Inflammatory macrophage (primary cell): ENCODE measurements at regions not wholly inside any gene's neighbourhood (a gene's known extent, or its start where the extent isn't known, plus 50 kb on each side); places are given as distances from the start of the nearest gene placed in this dataset.
"Not testable (repeated sequence)": the region's sequence is repeated elsewhere in the genome, so short reads cannot be mapped to it uniquely, and the experiment has no call there.

Source experiments
- DNase-seq, 2 donors: peaks; one replicate each; pipeline ENCODE4 v3.0.0-alpha.2; 2020 to 2022

- no peak for DNase-seq
Observed at GRCh38 chr16:60979119-60979518, 1057.1 kb downstream of the CDH8 start.

- DNase-seq, result no peak
Observed at GRCh38 chr16:60949800-60950199, 1086.4 kb downstream of the CDH8 start.

GRCh38 chr16:60945225-60945624 is 1091.0 kb downstream of the CDH8 start:
- no peak for DNase-seq

GRCh38 chr16:60936189-60936588 is 1100.0 kb downstream of the CDH8 start:
- DNase-seq, result not testable (repeated sequence)

- DNase-seq, result no peak
Observed at GRCh38 chr16:60932600-60932999, 1103.6 kb downstream of the CDH8 start.

- no peak for DNase-seq
Observed at GRCh38 chr16:60930291-60930690, 1105.9 kb downstream of the CDH8 start.

- no peak for DNase-seq
Observed at GRCh38 chr16:60922920-60923319, 1113.3 kb downstream of the CDH8 start.

GRCh38 chr16:60914334-60914733 is 1121.9 kb downstream of the CDH8 start:
- DNase-seq, result no peak

- DNase-seq, result no peak
Observed at GRCh38 chr16:60907645-60908044, 1128.6 kb downstream of the CDH8 start.

- no peak for DNase-seq
Observed at GRCh38 chr16:60905811-60906210, 1130.4 kb downstream of the CDH8 start.

- no peak for DNase-seq
Observed at GRCh38 chr16:60902114-60902513, 1134.1 kb downstream of the CDH8 start.

GRCh38 chr16:60882816-60883215 is 1153.4 kb downstream of the CDH8 start:
- no peak for DNase-seq

GRCh38 chr16:60852635-60853034 is 1183.6 kb downstream of the CDH8 start:
- DNase-seq, result no peak

- no peak for DNase-seq
Observed at GRCh38 chr16:60821661-60822060, 1214.6 kb downstream of the CDH8 start.

- DNase-seq, result no peak
Observed at GRCh38 chr16:60820361-60820760, 1215.9 kb downstream of the CDH8 start.

- no peak for DNase-seq
Observed at GRCh38 chr16:60818465-60818864, 1217.8 kb downstream of the CDH8 start.

- DNase-seq, result no peak
Observed at GRCh38 chr16:60816461-60816860, 1219.8 kb downstream of the CDH8 start.

GRCh38 chr16:60815865-60816264 is 1220.4 kb downstream of the CDH8 start:
- DNase-seq, result no peak

- no peak for DNase-seq
Observed at GRCh38 chr16:60815033-60815432, 1221.2 kb downstream of the CDH8 start.

GRCh38 chr16:60811657-60812056 is 1224.6 kb downstream of the CDH8 start:
- no peak for DNase-seq

GRCh38 chr16:60811051-60811608 is 1225.1 kb downstream of the CDH8 start:
- no peak for DNase-seq

GRCh38 chr16:60810250-60810649 is 1226.0 kb downstream of the CDH8 start:
- DNase-seq, result no peak

- DNase-seq, result no peak
Observed at GRCh38 chr16:60792437-60792836, 1243.8 kb downstream of the CDH8 start.

GRCh38 chr16:60788631-60789030 is 1247.6 kb downstream of the CDH8 start:
- DNase-seq, result no peak

- no peak for DNase-seq
Observed at GRCh38 chr16:60776281-60776680, 1260.0 kb downstream of the CDH8 start.
